HG03280 (cell line): ENCODE measurements at regions not wholly inside any gene's neighbourhood (a gene's known extent, or its start where the extent isn't known, plus 50 kb on each side); places are given as distances from the start of the nearest gene placed in this dataset.

Source experiments
- ATAC-seq: cut with Tn5 transposase; IDR thresholded peaks from one replicate; pipeline ENCODE4 v1.9.1; 2021; ENCODE audit warnings: mild to moderate bottlenecking, moderate library complexity; ENCODE audit not compliant: unreplicated experiment

DNA sequence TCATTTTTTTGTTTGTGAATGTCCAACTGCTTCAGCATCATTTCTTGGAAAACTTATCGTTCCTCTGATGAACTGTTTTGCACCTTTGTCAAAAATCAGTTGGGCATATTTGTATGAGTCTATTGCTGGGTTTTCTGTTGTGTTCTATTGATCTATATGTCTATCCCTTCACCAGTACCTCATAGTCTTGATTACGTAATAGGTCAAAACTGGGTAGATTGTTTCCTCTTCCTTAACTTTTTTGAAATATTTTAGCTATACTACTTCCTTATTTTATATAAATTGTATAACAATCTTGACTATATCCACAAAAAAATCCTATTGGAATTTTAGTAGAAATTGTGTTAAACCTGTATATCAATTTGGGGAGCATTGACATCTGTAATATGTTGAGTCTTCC, 104.1 kb upstream of the PALS2 start:
- no peak for ATAC-seq

DNA sequence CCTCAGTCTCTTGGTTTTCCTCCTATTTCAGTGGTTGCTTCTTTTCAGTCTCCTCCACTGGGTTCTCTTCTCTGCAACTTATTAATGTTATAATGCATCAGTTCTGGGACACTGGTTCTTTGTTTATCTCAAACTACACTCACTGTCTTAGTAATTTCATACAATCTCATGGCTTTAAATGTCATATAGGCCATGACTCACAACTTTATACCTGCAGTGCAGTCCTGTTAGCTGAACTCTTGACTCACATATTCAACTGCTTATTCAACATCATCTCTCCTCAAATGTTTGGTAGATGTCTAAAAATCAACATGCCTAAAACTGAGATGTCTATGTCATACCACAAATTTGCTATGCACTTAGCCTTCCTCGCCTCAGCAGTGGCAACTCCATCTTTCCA, 101.2 kb upstream of the PALS2 start:
- ATAC-seq: no peak

DNA sequence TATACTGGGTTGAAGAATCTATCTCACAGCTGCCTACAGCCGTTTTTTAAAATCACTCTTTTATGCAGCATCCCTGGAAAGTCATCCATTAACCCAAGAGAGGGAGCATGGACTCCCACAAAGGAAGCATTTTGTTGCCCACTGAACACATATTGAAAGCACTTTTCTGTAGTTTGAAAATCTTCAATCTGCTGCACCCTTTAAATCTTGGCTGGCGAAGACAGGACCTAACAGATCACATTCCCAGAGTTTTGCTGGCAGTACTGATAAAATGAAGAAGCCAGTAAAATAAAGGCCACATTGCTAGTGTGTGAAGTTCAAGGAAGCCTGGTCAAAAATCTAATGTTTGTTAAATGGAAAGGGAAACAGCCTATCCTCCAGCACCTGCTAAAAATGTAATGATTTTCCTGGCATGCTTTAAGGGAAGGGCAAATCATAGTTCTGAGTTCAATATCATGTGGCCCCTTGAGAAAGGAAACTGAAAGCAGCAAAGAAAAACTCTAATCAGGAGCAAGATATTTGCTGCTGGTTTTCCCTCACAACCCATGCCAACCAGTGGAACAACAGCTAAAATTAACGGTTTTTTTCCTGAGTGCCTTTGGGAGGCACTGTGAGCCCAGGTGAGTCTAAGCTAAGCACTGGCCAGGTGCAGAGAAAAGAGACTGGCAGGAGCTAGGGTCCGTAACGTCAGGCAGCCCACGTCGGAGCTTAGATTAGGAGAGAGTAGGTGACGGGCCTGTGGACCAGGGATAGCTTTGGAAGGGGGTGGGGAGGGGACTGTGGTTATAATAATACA, 97.9 kb upstream of the PALS2 start:
- ATAC-seq: no peak

DNA sequence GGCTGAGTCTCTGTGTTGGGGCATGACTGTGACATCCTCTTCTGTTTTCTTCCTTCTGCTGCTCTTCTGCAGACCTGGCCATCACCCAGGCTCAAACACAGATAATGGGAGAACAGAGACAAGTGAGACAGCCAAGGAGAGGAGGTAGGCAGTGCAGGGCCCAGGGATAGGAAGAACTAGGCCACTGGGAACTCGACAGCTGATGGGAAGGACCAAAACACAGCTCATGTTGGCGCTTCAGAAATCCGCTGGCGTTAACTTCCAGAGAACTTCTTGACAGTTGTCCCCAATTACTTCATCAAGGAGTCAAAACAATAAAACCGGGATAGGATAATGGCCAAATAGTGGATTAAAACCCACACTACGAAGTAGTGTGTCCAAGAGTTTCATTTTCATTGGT, 97.0 kb upstream of the PALS2 start:
- ATAC-seq: no peak

DNA sequence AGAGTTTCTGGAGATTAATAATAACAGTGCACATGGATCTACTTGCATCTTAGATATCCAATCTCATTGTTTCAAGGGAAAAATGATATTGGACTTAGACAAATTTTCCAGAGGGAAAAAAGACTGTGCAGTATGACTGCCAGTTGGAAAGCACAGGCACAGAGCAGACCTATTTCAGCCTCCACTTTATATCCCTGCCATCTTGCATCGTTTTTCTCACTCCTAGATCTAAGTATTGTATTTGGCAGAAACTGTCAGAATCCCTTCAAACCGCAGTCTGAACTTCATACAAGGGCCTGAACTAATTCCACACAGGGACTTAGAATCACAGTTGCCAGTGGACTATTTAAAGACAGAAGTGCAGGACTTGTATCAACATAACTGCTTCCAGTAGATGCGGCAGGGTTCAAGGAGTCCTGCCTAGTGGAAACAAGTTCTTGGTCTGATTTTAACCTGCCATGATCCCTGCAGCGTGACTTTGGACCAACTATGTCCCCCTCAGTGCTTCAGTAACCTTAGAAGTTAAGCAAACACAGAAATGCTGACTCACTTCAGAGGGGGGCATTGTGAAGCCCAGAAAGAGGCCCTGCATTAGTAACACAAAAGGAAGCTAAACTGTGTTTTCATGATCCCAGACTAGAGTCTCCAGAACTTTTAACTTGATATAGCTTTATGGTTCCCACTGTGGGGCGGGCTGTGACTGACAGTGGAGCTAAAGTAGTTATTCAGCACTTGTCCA, 95.7 kb upstream of the PALS2 start:
- no peak for ATAC-seq

DNA sequence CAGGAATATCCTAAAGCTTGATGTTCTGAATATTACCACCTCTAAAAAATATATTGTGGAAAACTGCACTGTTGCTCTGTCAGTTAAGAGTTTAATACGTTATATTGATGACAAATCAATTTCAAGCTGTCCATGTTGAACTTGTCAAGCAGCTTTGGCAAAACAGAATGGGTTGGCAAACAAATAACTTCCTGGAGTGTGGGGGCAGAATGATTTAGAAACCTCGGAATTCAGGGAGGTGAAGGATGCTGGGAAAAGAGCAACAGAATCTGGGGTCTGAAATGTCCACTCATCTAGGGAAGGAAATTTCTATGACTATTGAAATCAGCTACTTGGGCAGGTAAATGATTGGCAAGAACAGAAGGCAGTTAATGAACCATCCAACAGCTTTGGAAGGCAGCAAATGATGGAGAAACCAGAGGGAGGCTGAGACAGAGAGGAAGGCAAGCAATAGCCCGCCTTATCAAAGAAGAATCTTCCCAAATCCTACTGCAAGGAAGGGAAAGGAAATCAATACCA, 95.1 kb upstream of the PALS2 start:
- no peak for ATAC-seq

DNA sequence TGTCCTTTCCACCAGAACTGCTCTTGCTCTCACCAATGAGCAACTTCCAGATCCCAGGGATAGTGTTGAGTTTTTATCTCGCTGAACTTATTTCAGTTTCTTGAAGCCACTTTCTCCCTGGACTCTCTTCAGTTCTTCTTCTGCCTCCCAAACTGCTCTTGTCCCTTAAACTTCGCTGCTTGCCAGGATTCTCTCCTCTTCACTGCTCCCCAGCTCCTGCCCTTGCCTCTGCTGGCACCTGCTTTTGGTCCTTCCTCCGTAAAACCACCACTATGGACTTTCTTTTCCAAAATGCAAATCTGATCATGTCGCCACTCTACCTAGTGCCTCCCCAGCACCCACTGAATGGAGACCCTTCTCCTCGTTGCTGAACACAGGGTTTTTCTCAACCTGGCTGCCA, 92.8 kb upstream of the PALS2 start:
- ATAC-seq: no peak

DNA sequence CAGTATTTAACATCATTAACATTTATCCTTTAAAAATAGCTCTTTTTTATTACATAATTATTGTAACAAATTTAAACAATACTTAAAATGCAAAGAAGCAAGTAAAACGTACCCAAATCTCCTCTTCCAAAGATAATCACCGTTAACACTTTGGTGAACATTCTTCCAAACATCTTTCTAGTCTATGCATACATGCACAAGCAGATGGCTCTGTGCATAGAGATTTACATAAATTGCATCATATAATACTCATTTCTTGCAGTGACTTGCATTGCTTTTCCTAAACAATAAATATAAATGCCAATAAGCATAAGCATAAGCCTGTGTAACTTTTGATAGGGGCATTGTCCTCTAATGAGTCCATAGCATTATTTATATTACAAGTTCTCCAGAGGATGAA, 89.4 kb upstream of the PALS2 start:
- ATAC-seq: no peak

DNA sequence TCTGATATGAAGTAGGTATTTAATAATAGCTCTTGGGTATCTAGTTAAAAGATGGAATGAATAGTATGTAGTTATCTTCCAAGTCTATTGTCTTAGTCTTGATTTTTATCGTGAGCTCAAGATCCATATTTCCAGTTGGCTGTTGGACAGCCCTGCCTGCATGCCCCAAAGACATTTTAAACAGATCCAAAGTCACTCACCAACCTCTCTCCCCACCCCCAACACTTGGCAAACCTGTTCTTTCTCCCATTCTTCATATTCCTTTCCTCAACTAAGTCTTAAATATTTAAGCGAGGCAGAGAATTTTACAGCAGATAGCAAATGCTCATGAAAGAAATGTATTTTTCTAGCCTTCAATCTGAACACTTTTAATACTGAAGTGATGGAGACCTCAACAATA, 80.7 kb upstream of the PALS2 start:
- ATAC-seq: no peak

DNA sequence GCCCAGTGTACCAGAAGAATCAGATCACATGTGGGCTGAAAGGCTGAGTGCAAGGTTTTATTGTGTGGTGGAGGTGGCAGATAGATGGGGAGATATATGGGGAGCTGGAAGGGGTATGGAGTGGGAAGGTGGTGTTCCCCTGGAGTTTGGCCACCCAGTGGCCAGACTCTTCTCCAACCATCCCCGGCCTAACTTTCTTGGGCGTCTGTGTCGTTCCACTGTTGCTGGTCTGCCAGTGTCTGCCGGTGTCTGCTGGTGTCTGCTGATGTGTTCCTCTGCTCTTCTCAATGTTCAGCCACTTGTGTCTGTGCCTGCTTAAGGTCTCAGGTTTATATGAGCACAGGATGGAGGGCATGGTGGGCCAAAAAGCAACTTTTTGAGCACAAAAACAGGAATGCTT, 78.4 kb upstream of the PALS2 start:
- no peak for ATAC-seq

DNA sequence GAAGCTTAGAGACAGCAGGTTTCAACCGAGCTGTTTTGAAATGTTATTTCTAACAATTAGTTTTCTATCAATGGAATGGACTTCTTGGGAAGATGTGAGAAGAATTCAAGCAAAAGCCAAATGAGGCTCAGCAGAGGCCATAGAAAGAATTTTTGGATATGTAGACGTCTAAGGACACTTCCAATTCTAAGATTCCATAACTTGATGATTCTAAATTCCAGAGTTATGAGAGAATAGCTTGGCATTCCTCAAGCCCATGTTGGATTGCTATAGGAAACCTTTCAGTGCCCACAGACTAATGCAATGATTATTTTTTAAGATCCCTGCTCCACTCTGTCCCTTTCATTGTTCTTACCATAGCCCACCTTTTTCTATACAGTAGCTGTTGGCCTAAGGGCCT, 77.2 kb upstream of the PALS2 start:
- ATAC-seq: no peak

DNA sequence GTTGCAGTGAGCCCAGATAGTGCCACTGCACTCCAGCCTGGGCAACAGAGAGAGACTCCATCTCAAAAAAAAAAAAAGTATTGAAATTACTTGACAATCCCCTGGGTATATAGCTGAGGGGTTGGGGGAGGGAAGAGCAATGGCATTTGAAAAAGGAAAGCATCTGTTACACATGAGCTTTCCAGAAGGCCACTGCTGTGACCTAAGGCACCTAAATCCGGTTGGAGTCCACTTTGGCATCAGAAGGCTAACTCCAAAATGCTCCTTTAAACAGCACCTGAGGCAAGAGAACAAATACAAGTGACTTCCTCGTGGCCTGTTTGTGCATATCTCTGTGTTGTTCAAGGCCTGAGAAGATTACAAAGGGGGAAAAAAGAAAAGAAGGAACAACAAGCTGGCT, 74.8 kb upstream of the PALS2 start:
- no peak for ATAC-seq

DNA sequence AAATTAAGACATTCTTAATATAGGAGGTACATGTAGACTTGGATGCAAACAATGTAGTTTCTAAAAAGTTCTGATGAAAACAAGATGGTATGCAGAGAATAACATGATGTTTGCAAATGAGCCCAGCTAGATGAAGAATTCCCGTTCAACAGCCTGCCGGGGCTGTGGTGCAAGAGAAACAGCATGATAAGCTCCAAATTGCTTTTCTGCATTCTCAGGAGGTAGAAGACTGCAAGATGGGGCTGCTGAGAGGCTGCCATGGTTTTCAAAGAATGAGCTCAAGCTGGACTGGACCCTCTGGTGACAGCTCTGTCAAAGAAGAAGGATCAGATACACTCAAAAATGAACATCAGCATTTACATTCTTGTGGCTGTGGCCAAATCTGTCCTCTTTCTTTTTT, 73.4 kb upstream of the PALS2 start:
- ATAC-seq: no peak

DNA sequence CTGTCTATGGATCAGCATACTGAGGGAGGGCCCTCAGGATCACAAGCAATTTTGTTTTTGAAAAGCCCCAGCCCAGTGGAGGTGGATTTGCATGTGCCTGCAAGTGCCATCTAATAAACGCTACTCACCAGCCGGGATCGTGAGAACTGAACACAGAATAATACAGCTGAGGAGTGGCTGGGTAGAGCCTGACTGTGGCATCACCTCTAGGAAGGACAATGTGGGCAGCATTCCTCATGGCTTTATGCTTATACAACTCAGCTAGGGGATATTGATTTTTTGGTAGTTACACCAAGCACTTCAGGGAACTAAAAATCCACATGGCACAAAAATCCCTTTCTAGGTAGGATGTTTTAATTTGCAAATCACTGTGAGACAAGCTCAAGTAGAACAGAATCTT, 72.7 kb upstream of the PALS2 start:
- ATAC-seq: no peak

DNA sequence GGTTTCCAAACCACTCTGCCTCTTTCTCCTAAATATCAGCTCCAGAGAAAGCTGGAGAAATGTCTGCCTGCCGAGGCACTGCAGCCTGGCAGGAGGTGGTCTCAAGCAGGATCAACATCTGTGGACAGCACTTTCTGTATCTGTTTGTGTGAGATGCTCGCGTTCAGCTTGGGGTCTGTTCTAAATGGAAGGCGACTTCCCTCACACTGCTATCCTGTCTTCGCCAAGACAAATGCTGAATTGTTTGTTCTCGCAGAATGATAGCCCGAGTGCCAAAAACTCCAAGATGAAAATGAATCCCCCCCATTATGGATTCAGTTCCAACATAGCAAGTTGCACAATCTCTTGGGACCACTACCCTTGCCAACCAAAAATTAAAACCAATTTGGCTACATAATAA, 72.2 kb upstream of the PALS2 start:
- ATAC-seq: no peak

DNA sequence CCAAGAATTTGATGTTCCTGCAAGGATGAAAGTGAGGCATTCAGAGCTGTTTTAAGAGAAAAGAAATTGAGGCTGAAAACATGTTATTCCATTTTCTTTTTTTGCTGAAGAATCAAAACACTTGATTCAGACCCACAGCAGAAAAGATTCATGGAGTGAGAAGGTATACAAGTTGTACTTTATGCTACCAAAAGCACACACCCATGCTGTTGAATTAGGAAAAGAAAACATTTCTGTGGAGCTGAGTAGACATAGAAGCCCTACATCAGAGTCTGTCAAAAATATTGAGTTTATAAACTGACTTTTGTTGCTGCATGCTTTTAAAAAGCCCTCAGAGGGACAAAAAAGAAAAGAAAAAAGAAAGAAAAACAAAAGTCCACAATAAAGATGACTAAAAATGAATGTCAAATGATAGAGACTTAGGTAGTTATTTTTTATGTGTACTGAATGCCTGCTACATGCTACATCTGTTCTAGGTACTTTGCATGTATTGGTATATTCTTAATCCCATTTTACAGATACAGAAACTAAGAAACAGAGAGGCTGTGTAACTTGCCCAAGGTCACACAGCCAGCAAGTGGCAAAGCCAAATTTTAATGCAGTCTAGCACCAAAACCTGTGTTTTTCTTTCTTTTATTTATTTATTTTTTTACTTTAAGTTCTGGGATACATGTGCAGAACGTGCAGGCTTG, 71.7 kb upstream of the PALS2 start:
- no peak for ATAC-seq

DNA sequence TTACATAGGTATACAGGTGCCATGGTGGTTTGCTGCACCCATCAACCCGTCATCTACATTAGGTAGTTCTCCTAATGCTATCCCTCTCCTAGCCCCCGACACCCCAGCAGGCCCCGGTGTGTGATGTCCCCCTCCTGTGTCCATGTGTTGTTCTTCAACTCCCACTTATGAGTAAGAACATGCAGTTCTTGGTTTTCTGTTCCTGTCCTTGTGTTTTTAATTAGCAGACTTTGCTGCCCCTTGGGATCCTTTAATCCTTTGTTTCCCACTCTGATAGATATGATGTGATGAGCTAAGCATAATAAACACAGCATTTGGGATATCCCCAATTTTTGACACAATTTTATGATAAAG, 71.1 kb upstream of the PALS2 start:
- no peak for ATAC-seq

DNA sequence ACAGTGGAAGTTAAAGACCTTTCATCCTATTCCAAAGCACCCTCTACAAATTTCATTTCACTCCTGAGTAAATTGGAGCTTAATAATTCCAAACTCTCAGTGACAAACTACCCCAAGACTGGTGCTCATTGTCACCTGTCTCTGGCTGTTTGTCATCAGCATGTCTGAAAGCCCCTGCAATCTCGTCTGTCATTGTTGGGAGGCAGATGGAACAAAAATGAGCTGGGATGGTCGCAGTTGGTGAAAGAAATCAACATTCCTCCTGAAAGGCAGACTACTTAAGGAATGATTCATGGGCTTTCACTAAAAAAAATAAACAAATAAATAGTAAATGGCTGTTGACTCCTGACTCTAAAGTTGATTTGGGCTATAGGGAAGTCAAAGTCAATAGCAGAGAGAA, 69.7 kb upstream of the PALS2 start:
- ATAC-seq: no peak

DNA sequence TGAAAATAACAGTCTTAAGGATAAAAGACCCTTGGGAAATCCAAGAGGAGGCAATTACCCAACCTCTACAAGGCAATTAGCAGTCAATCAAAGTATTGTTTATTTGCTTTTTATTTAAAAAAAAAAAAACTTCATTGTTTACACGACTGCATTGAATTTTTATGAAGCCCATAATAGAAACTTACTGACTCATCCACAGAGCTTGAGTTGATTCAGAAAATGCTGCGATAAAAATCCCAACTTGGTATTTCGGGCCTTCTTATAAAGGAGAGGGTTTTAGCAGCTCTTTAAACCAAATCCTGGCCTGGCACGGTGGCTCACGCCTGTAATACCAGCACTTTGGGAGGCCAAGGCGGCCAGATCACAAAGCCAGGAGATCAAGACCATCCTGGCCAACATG, 69.2 kb upstream of the PALS2 start:
- no peak for ATAC-seq

DNA sequence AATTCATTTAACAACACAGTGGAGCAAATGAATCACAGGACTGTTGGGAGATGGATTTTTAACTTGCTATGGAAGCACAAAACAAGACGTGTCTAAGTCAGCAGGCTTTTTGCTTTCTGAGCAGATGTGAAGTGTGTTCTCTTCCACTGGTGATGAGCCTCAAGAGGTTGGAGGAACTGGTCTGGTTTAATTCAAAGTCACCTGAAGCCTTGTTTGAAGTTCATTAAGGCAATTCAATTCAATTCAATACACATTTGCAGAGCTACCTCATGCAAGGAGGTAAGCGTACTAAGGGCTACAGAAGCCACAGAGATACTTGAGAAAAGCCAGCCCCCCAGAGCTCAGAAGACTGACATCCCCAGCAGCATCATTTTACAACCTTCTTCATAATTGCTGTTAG, 68.4 kb upstream of the PALS2 start:
- no peak for ATAC-seq

DNA sequence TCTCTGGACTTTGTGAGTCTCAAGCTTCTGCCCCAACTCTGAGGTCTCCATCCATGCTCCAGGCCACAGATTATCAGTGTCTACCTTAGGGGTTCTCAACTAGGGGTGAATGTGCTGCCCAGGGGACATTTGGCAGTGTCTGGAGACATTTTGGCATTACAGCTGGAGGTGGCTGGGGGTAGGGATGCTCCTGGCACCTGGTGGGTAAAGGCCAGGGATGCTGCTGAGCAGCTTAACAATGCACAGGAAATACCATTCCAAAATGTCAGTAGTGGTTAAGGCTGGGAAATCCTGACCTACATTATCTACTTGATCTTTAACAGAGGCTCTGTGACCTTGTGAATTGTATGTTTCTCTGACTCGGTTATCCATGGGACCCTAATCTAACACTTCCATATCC, 67.3 kb upstream of the PALS2 start:
- no peak for ATAC-seq

DNA sequence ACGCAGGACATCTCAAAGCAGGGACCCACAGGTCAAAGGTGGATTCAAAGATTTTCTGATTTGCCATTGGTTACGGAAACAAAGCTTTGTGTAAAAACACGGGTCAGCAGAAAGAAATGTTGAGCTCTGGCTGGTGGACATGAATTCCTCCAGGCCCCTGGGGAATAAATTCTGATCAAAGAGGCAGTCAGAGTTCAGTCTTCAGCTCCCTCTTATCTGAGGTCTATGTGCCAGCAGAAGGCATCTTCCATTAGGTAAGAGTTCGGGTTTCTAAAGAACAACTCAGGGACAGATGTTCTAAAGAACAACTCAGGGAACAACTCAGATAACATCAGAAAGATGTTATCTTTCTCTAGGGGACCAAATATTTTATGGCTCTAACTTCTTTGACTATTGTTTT, 64.9 kb upstream of the PALS2 start:
- ATAC-seq: no peak
